CD14-positive monocyte (primary cell): ENCODE measurements at regions not wholly inside any gene's neighbourhood (a gene's known extent, or its start where the extent isn't known, plus 50 kb on each side); places are given as distances from the start of the nearest gene placed in this dataset. TPM values are rescaled to one million over a fixed set of nuclear protein-coding genes. Genes with fewer than 3 reads are reported as not detected.

ENCODE experiments used
- DNase-seq, 3 donors: peaks; one replicate each; pipeline ENCODE4 v3.0.0-alpha.2; 2011 to 2022
- H2AFZ ChIP-seq: 2 replicates; pipeline ENCODE4 v1.6.0; 2012; ENCODE audit warnings: mild to moderate bottlenecking, low read depth, low read length, inconsistent platforms; ENCODE audit not compliant: insufficient read depth, poor library complexity, severe bottlenecking
- H3K27ac ChIP-seq, 2 donors: 1 replicate in 1 of 2; 2 replicates in 1 of 2; pipeline ENCODE4 v1.5.1; 2012 to 2013; ENCODE audit warnings: low read length in 2 of 2, control low read depth in 1 of 2, inconsistent platforms in 1 of 2, low read depth in 1 of 2, mild to moderate bottlenecking in 1 of 2
- H3K27me3 ChIP-seq, 2 donors: one replicate each; pipeline versions ENCODE4 v1.6.0 to v1.6.1; 2011 to 2013; ENCODE audit warnings: low read length in 2 of 2; ENCODE audit not compliant: control insufficient read depth in 2 of 2, insufficient read depth in 2 of 2
- H3K36me3 ChIP-seq, 2 donors: replicated peaks in 1 of 2; 1 replicate in 1 of 2; 2 replicates in 1 of 2; pipeline versions ENCODE4 v1.5.1 to v1.6.1; 2012 to 2013; ENCODE audit warnings: low read length in 2 of 2, control low read depth in 1 of 2, inconsistent platforms in 1 of 2, mild to moderate bottlenecking in 1 of 2; ENCODE audit not compliant: insufficient read depth in 2 of 2, control insufficient read depth in 1 of 2
- H3K4me1 ChIP-seq, 2 donors: 1 replicate in 1 of 2; 2 replicates in 1 of 2; pipeline versions ENCODE4 v1.5.1 to v1.6.1; 2012 to 2013; ENCODE audit warnings: low read length in 2 of 2, control low read depth in 1 of 2, inconsistent platforms in 1 of 2, mild to moderate bottlenecking in 1 of 2, moderate library complexity in 1 of 2; ENCODE audit not compliant: insufficient read depth in 2 of 2, control insufficient read depth in 1 of 2
- H3K4me2 ChIP-seq: replicated peaks from 2 replicates; pipeline ENCODE3; 2012; ENCODE audit warnings: low read length, moderate library complexity, mild to moderate bottlenecking; ENCODE audit not compliant: poor library complexity, severe bottlenecking; ENCODE audit errors: extremely low read depth
- H3K4me3 ChIP-seq, 3 experiments: fragments of 200-600 bp in 1 of 3; sonication (generic) in 1 of 3; replicated peaks in 1 of 3; 1 replicate in 2 of 3; 2 replicates in 1 of 3; pipeline ENCODE4 v1.5.1; 2011 to 2013; ENCODE audit warnings: low read length in 3 of 3, mild to moderate bottlenecking in 3 of 3, control low read depth in 2 of 3, low read depth in 2 of 3, inconsistent platforms in 1 of 3, moderate library complexity in 1 of 3
- H3K79me2 ChIP-seq: 2 replicates; pipeline ENCODE4 v1.6.0; 2012; ENCODE audit warnings: mild to moderate bottlenecking, control low read depth, inconsistent platforms, low read length, moderate library complexity; ENCODE audit not compliant: insufficient read depth
- H3K9ac ChIP-seq: 2 replicates; pipeline ENCODE4 v1.6.0; 2017; ENCODE audit warnings: low read length, mild to moderate bottlenecking; ENCODE audit not compliant: insufficient read depth, poor library complexity, severe bottlenecking
- H3K9me3 ChIP-seq, 2 donors: replicated peaks in 1 of 2; 1 replicate in 1 of 2; 2 replicates in 1 of 2; pipeline versions ENCODE4 v1.5.1 to v1.6.1; 2012 to 2013; ENCODE audit warnings: low read length in 2 of 2, control low read depth in 1 of 2; ENCODE audit not compliant: control insufficient read depth in 1 of 2, insufficient read depth in 1 of 2
- H4K20me1 ChIP-seq: 2 replicates; pipeline ENCODE4 v1.6.0; 2012; ENCODE audit warnings: mild to moderate bottlenecking, low read length, control low read depth, moderate library complexity; ENCODE audit not compliant: insufficient read depth
- H3K27ac Mint-ChIP-seq, 7 donors: one replicate each; pipeline ENCODE4 v1.8.0; 2020; ENCODE audit warnings: mild to moderate bottlenecking in 7 of 7, mixed read lengths in 7 of 7, moderate library complexity in 6 of 7, inconsistent platforms in 2 of 7
- H3K27me3 Mint-ChIP-seq, 3 donors: one replicate each; pipeline ENCODE4 v1.8.0; 2021 to 2022; ENCODE audit warnings: low read depth in 3 of 3, mild to moderate bottlenecking in 3 of 3, mixed read lengths in 3 of 3, moderate library complexity in 3 of 3, inconsistent platforms in 1 of 3
- H3K36me3 Mint-ChIP-seq, 2 donors: one replicate each; pipeline ENCODE4 v1.8.0; 2020; ENCODE audit warnings: mixed read lengths in 2 of 2, inconsistent platforms in 1 of 2, mild to moderate bottlenecking in 1 of 2
- H3K4me1 Mint-ChIP-seq: one replicate; pipeline ENCODE4 v1.8.0; 2020; ENCODE audit warnings: mild to moderate bottlenecking, mixed read lengths
- H3K4me3 Mint-ChIP-seq, 2 donors: one replicate each; pipeline ENCODE4 v1.8.0; 2020; ENCODE audit warnings: mild to moderate bottlenecking in 2 of 2, mixed read lengths in 2 of 2, moderate library complexity in 1 of 2
- H3K9me3 Mint-ChIP-seq, 7 donors: one replicate each; pipeline ENCODE4 v1.8.0; 2020 to 2022; ENCODE audit warnings: mixed read lengths in 7 of 7, mild to moderate bottlenecking in 6 of 7, moderate library complexity in 6 of 7, inconsistent platforms in 2 of 7
- WGBS: methylation state at CpG from one replicate; pipeline ENCODE4 v1.1.5; 2013; ENCODE audit warnings: missing lambda C conversion rate; ENCODE audit not compliant: insufficient coverage; 5-methylcytosine and 5-hydroxymethylcytosine counted together
- intact Hi-C, 2 donors: fragments of 100-400 bp; cut with micrococcal nuclease; formaldehyde crosslinking; loops; one replicate each; pipeline versions ENCODE4 v1.15.0 to v1.15.1; 2023
- small RNA-seq: library from RNA; depleted of rRNA; stranded (forward); fragments of <200 nt; gene quantifications from one replicate; pipeline ENCODE3, GENCODE V24; 2012; ENCODE audit warnings: low read depth; ENCODE audit not compliant: insufficient read length
- TF ChIP-seq, protein P1 (sequence below): fragments of 200-600 bp; IDR thresholded peaks from one replicate; pipeline ENCODE4 v1.8.0; 2022; ENCODE audit warnings: antibody characterized with exemption, mild to moderate bottlenecking

DNA sequence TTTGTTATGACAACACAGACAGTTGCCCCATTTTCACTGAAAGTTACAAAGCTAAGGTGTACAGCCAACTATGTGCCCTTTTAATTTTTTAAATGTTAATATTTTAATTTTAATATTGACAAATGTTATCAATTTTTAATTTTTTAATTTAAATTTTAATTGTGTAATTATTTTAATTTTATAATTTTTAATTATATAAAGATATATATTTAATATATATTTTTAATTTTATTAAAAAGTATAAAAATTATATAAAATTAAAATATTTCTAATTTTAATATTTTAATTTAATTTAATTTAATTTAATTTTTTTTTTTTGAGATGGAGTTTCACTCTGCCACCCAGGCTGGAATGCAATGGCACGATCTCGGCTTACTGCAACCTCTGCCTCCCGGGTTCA, 52.1 kb upstream of the ATP11B start:
- H4K20me1 ChIP-seq = no peaks in the 10 kb centered on the region
- WGBS = no CpG with 5 or more reads among the region's 3 CpGs
- Mint-ChIP-seq H3K27me3 (peaks cover 2 to 6% (median 4%) of the 10 kb centered on the region in 3 donors), H3K4me3 (no peak overlapping the region), H3K27ac (no peak overlapping the region), H3K4me1 (peaks cover 2% of the 10 kb centered on the region), H3K9me3 (peaks cover 0 to 2% (median 0%) of the 10 kb centered on the region in 7 donors), H3K36me3 (no peaks in the 10 kb centered on the region)
- no peak for DNase-seq
- H2AFZ ChIP-seq = no peak overlapping the region
- TF ChIP-seq, protein P1, sequence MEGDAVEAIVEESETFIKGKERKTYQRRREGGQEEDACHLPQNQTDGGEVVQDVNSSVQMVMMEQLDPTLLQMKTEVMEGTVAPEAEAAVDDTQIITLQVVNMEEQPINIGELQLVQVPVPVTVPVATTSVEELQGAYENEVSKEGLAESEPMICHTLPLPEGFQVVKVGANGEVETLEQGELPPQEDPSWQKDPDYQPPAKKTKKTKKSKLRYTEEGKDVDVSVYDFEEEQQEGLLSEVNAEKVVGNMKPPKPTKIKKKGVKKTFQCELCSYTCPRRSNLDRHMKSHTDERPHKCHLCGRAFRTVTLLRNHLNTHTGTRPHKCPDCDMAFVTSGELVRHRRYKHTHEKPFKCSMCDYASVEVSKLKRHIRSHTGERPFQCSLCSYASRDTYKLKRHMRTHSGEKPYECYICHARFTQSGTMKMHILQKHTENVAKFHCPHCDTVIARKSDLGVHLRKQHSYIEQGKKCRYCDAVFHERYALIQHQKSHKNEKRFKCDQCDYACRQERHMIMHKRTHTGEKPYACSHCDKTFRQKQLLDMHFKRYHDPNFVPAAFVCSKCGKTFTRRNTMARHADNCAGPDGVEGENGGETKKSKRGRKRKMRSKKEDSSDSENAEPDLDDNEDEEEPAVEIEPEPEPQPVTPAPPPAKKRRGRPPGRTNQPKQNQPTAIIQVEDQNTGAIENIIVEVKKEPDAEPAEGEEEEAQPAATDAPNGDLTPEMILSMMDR = no peak
- intact Hi-C loops = no loop called here
- H3K79me2 ChIP-seq = no peaks in the 10 kb centered on the region
- H3K9ac ChIP-seq = no peak overlapping the region
- no peaks in the 10 kb centered on the region for H3K9me3 ChIP-seq
- H3K4me2 ChIP-seq = no peak overlapping the region
- H3K27ac ChIP-seq = no peak overlapping the region
- H3K27me3 ChIP-seq = no peaks in the 10 kb centered on the region
- H3K4me3 ChIP-seq = no peak overlapping the region
- no peaks in the 10 kb centered on the region for H3K36me3 ChIP-seq
- H3K4me1 ChIP-seq = no peaks in the 10 kb centered on the region

Small RNA genes in the stretch of these regions (small RNA-seq; reads per million reads assigned to genes)
- gene RN7SKP265 = not detected
